ENCODE measurements at regions not wholly inside any gene's neighbourhood (a gene's known extent, or its start where the extent isn't known, plus 50 kb on each side); places are given as distances from the start of the nearest gene placed in this dataset.

GRCh38 chr17:71921796-71922195 lies 199.0 kb upstream of the SOX9 start:
- TF ChIP-seq POLR2A (IDR thresholded peaks at IDR 0.05): no peak
- TF ChIP-seq CTCF (IDR thresholded peaks at IDR 0.05): no peak

Data from uterus (tissue), 2 donors.